ENCODE measurements at regions not wholly inside any gene's neighbourhood (a gene's known extent, or its start where the extent isn't known, plus 50 kb on each side); places are given as distances from the start of the nearest gene placed in this dataset.
"Not testable (repeated sequence)": the region's sequence is repeated elsewhere in the genome, so short reads cannot be mapped to it uniquely, and the experiment has no call there.

DNA sequence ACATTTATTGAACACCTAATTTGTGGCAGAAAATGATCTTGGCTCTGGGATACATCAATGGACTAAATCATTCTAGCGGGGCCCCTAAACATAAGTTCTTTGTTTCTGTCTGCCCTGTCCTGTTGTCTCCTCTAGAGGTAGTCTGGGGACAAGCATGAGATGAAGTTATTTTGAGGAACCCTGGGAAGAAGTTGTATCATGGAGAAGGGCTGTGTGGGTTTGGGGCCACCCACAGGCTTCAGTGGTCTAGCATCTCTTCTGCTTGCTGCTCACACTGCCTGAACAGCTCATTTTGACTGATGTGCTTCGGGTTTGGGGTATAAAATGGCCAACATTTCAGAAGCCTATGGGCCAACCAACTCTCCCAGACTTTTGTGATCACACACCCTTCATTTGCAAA lies 50.3 kb upstream of the OSBPL11 start:
- no peak for DNase-seq (ENCODE audit: low read depth in 2 of 2)

DNA sequence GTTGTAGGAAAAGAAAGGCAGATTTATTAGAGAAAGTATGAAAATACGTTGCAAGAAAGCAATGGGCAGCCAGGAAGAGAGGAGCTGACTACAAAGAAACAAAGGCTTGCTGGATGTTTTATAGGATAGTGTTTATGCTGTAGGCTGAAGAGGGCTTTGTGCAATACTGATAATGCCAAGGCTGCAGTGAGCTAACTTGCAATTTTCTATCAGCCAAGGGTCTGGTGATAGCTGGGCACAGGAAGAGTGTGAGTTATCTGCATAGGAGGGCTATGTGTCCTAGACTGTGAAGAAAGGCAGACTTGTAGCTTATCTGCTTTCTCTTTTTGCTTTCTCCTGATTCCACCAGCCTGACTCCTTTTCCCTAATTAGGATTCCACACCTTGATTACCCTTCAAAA lies 51.3 kb upstream of the OSBPL11 start:
- DNase-seq (ENCODE audit: low read depth in 2 of 2) = no peak

DNA sequence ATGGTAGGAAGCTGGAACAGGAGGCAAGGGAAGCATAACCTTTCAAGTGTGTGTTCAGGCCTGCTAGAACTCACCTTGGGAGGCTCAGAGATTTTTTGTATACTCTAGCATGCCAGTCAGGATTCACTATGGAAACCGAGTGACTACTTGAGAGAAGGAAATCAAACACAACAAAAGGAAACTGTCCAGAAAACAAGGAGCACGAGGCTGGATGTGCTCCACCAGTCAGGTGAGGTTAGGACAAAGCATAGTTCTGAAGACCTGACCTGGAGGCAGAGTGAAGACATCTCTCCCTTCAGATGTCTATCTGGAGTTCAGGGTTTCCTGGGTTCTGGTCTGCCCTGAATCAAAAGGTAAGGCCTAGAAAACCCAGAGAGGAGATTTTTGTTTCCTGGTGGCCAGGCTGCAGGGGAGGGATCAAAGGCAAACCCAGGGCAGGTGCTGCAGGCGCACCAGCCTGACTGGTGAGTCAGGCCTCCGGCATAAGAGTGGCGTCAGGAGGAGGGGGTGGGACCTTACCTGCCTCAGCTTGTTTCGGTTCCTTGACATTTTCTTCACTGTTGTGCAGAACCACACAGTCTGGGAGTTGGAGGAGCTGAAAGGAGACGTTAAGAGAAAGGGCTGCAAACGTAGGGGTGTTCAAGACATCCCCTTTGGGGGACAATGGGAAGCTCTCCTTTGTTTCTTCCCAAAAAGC lies 52.2 kb upstream of the OSBPL11 start:
- no peak for DNase-seq (ENCODE audit: low read depth in 2 of 2)

DNA sequence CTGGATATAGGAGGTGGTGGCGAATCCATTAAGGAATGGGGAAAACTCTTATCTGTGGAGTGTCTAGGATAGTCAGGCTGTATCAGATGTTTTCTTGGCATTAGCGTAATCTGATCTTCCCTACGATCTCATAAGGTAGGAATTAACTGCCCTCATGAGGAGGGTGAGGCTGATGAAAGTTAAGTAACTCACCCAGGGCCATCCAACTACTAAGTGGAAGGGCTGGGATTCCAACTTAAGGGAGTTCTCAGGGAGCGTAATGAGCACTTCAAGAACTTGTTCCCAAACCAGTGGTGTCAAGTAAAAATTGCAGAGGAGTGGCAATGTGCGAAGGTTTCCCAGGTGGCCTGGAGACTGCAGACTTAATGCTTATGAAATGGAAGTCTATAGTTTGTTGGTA lies 55.9 kb upstream of the OSBPL11 start:
- no peak for DNase-seq (ENCODE audit: low read depth in 2 of 2)

DNA sequence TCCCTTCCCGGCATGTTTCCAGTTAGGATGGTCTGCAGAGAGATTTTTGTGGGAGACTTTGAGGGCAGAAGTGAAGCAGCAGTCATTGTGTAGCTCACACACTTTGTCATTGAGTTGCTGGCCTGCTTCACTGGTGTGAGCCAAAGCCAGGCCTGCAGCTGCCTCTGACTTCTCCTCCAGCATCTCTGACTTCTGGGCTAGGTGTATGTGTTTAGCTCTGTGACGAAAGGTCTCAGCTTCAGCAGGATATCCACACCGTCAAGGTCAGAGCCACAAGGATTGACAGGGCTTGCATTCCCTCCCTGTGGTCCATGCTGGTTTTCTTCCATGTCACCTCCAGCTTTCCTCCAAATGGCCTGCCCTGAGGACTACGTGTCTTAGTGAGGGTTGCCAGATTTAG lies 57.1 kb upstream of the OSBPL11 start:
- DNase-seq (ENCODE audit: low read depth in 2 of 2) = no peak

DNA sequence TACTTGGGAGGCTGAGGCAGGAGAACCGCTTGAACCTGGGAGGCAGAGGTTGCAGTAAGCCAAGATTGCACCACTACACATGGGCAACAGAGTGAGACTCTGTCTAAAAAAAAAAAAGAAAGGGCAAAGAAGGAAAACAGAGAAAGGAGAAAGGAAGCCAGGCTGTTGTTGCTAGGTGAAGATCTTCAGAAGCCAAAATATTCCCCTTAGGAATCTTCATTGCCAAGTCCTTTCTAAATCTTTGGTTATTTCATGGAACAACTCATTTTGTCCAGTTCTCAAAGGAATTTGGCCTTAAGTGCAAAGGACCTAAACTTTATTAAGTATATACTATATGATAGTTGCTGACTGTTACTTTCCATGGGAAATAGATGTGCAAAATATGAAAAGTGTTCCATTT lies 59.2 kb upstream of the OSBPL11 start:
- DNase-seq (ENCODE audit: low read depth in 2 of 2) = no peak

DNA sequence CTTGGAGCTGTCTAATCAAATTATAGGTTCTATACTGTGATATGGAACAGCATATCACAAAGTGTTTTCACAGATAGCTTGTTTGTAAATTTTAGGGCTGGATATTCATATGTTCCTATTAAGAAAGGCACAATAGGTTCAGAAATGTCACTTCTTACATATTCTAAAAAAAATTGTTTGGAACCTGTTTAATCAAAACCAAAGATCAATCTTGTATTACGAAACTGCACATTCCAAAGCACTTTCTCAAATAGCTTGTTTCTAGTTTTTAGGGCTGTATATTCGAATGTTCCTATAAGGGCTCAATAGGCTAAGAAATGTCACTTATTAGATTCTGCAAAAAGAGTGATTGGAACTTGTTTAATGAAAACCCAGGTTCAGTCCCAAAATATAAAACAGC lies 67.4 kb upstream of the OSBPL11 start:
- DNase-seq (ENCODE audit: low read depth in 2 of 2) = no peak

DNA sequence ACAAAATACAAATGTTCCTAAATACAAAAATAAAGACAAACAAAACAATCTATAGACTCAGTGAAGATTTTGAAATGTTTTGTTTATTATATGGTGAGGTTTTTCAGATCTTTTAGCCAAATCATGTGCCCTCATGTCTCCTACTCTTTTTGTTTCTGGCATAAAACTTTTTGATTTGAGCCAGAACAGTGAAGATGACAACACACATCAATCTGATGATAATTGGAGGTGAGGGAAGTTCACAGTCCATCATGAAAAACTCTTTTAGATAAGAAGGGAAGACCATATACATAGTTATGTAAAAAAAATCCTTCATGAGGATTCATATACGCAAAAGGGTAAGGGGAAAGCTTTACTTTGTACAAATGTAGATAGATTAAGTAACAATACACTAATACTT lies 75.1 kb upstream of the OSBPL11 start:
- DNase-seq (ENCODE audit: low read depth in 2 of 2) = no peak

DNA sequence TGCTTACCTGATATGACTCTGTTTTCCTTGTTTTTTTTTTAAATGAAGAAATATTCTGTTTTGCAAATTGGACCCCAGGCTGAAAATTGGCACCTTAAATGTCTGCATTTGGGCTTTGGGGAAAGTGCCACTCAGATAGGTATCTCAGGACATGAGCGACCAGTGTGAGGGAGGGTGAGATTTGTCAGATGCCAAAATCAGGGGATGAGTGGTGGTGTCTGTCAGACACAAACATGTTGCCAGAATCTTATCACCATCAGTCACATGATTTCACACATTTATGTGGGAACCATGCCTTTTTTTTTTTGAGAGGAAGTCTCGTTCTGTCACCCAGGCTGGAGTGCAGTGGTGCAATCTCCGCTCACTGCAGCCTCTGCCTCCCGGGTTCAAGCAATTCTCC lies 75.6 kb upstream of the OSBPL11 start:
- no peak for DNase-seq (ENCODE audit: low read depth in 2 of 2)

DNA sequence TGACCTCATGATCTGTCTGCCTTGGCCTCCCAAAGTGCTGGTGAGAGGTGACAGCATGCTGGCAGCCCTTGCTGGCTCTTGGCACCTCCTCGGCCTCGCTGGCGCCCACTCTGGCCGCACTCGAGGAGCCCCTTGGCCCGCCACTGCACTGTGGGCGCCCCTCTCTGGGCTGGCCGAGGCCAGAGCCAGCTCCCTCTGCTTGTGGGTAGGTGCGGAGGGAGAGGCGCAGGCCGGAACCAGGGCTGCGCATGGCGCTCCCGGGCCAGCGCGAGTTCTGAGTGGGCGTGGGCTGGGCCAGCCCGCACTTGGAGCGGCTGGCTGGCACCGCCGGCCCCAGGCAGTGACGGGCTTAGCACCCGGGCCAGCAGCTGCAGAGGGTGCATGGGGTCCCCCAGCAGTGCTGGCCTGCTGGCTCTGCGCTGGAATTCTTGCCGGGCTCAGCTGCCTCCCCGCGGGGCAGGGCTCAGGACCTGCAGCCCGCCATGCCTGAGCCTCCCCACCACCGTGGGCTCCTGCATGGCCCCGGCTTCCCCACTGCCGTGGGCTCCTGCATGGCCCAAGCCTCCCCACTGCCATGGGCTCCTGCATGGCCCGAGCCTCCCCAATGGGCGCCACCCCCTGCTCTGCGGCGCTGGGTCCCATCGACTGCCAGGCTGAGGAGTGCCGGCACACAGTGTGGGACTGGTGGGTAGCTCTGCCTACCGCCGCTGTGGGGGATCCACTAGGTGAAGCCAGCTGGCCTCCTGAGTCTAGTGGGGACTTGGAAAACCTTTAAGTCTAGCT lies 76.4 kb upstream of the OSBPL11 start:
- DNase-seq (ENCODE audit: low read depth in 2 of 2) = no peak

DNA sequence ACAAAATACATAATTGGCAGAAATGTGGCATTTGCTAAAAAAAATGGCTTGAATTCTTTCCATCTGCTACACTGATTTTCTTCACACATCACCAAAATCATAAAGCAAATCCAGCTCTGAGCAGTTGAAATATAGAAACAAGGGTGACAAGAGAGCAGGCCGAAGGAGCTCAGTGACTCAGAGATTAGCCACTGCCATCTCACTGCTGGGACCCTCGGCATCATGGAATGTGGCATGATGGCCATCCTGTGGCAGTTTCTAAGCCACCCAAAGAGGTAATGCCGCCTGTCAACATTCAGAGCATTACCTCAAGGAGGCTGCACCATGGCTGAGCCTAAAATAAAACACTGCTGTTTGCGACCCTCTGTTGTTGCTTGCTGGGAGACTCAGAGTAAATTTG lies 80.5 kb upstream of the OSBPL11 start:
- DNase-seq (ENCODE audit: low read depth in 2 of 2) = no peak

DNA sequence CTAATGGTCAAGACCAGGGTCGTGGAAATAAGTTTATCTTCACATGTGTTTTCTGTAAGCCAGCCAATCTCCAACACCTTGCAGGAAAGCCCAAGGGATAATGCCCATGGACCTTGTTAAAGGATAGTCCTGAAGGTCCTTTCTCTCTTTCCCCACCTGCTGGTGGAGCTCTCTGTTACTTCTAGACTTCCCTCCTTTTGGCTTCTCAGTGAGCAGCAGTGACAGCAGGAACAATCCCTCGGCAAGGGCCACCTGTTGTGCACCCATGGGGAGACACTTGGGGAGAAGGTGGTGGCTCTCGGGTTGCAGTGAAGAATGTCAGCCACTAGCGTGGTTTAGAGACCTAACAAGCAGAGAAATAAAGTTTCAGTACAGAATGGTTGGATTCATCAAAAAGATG lies 84.0 kb upstream of the OSBPL11 start:
- no peak for DNase-seq (ENCODE audit: low read depth in 2 of 2)

DNA sequence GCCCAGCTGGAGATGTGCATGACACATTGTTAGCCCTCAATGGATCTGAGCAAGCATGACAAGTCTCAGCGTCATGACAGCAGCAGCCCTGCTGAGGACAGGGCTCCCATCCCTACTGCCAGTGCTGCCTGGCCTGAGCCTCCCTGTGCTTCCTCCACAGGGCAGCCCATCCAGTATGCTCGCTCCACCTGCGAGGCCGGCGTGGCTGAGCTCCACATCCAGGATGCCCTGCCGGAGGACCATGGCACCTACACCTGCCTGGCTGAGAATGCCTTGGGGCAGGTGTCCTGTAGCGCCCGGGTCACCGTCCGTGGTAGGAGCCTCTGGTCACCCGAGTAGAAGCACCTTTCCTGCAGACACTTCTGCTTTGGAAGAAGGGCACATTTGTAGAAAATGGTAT lies 85.8 kb upstream of the OSBPL11 start:
- DNase-seq (ENCODE audit: low read depth in 2 of 2) = no peak

DNA sequence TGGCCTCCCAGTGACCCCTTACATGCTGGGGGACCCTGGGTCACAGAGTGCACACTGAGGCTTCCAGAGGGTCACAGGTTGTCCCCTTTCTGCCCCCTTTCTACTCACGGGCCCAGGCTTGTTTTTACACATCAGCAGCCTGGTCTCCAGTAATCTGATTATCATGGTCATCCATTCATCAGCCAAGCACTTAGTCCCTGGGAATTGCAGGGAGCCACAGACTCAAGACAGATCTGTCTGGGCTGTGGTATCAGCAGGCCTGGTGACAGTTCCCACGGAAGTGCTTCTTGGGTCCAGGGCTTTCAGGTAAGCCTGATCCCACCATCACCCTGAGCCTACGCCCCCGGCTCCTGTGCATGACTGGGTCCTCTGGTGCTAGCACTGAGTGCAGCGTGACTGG lies 86.6 kb upstream of the OSBPL11 start:
- DNase-seq (ENCODE audit: low read depth in 2 of 2) = not testable (repeated sequence)

DNA sequence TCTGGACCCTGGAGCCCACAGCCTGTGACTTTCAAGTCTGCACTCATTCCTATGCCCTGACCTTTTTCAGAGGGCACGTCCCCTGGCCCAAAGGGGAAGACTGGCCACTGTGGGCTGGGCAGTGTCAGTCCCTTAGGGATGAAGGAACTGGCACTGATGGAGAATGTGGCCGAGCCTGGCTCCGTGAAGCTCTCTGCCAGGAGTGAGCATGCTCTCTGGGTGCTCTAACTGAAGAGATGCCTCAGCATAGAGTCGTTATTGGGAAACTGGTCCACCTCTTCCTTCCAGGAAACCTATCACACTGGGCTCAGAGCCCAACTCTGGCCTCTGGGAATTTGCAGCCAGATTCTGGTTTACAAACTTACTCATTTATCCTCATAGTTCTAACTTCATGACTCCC lies 87.3 kb upstream of the OSBPL11 start:
- not testable (repeated sequence) for DNase-seq (ENCODE audit: low read depth in 2 of 2)

DNA sequence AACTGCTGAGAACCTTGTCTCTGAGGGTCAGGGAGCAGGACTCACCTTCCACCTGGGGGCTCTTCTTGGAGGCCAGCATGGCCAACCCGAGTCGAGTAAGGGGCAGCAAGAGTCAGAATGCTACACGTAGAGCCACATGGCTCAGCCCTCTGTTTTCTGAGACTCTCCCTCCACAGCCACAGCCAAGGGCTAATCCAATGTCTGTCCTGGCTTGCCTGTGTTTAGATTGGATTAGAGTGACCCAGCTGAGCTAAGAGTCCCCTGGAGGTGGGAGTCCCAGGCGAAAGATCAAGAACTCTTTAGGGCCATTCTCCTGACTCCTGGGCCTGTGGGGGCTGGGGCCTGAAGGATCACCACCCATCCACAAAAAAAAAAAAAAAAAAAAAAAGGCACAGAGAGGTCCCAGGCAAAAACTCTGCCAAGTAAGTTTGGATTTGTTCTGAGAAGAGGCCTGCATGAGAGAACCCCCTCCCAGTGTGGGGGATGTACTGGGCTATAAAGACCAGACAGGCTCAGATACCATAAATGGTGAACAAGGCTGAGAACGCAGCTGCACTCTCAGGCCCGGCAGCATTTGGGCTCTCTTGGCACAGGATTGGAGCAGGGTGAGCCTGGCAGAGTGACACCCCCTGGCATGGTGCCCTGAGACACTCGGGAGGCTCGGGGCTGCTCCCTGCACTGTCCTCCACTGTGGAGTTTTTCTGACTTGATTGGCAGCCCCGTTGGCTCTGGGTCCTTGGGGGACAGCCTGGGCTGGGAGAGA lies 88.0 kb upstream of the OSBPL11 start:
- no peak for DNase-seq (ENCODE audit: low read depth in 2 of 2)

DNA sequence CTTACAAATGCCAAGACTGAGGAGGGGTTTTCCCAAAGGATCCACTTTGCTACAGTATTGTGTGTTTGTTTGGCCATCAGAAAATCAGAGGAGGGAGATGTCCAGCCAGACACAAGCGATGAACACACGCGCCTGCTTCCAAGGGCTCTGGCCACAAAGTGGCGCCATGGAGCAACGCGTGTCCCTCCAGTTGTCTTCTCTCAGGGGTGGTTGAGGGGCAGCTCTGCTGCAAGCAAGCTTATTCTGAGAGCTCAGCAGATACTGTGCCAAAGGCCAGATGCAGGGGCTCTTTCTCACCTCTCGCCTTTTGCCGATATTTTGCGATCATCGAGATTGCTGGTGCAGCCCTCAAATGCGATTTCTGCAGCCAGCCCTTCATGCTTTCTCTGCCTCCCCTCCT lies 88.9 kb upstream of the OSBPL11 start:
- DNase-seq (ENCODE audit: low read depth in 2 of 2) = no peak

DNA sequence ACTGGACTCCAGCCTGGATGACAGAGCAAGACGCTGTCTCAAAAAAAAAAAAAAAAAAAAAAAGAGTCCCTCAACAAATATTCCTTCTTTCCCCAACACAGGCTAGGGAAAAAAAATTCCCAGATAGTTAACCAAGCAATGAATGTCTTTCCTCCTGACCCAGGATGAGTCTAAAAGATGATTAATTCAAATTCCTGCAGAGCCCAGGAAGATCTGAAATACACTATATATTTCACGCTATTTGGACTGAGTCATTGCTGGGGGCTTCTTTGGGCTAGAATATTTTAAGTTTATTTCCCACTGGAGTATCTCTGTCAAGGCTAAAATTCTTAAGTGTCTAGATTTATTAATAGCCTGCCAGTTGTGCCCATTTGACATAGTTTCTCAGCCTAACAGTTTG lies 90.4 kb upstream of the OSBPL11 start:
- not testable (repeated sequence) for DNase-seq (ENCODE audit: low read depth in 2 of 2)

DNA sequence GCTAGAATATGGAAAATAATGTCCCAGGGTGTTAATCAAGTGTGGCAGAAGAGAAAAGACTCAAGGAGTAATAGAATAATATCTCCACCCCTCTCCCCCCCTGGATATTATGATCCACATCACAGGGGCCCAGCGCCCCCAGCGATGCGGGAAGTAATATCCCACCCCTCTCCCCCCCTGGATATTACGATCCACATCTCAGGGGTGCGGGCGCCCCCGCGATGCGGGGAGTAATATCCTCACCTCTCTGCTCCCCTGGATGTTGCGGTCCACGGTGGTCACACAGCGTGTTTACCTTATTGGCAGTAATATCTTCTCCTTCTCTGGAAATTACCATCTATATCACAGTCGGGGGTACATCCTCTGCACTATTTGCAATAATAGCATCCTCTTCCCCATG lies 97.1 kb upstream of the OSBPL11 start:
- DNase-seq (ENCODE audit: low read depth in 2 of 2) = no peak

DNA sequence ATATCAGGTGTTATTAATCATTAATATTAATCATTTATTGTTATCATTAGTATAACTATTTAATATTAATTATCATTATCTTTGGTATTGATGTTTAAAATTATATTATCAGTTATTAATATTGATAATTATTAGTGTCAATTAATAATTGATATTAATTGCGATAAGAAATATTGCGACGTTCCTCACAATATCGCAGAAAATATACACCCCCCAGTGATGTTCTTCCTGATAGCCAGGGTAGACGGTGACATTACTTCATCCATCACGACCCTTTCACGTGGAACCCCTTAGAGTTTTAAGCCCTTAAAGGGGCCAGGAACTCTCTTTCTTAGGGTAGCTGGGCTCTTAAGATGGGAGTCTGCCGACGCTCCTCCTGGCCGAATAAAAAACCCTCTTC lies 98.6 kb upstream of the OSBPL11 start:
- DNase-seq (ENCODE audit: low read depth in 2 of 2) = no peak

DNA sequence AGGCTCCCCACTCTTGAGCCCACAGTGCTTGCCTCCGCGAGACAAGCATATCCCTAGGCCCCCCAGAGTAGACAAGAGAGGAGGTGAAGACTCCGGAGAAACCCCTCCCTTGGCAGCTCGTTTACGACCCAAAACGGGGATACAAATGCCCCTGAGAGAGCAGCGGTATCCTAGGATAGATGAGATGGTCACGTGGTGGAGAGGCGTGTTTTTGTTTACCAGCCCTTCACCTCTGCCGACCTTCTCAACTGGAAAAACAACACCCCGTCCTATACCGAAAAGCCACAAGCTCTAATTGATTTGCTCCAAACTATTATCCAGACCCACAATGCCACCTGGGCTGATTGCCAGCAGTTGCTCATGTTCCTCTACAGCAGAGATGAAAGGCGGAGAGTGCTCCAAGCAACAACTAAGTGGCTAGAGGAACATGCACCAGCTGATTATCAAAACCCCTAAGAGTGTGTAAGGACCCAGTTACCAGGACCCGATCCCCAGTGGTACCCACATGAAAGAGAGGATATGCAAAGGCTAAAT lies 99.5 kb upstream of the OSBPL11 start:
- no peak for DNase-seq (ENCODE audit: low read depth in 2 of 2)

DNA sequence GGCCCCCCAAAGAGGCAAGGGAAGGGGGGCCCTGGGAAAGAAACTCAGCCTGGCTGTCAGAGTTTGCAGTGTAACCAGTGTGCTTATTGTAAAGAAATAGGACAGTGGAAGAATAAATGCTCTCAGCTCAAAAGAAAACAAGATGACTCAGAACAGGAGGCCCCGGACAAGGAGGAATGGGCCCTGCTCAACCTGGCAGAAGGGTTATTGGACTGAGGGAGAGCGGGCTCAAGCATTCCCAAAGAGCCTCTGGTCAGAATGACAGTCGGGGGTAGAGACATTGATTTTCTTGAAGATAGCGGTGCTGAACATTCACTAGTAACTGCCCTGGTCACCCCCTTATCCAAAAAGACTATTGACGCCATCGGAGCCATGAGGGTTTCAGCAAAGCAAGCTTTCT lies 100.4 kb upstream of the OSBPL11 start:
- no peak for DNase-seq (ENCODE audit: low read depth in 2 of 2)

DNA sequence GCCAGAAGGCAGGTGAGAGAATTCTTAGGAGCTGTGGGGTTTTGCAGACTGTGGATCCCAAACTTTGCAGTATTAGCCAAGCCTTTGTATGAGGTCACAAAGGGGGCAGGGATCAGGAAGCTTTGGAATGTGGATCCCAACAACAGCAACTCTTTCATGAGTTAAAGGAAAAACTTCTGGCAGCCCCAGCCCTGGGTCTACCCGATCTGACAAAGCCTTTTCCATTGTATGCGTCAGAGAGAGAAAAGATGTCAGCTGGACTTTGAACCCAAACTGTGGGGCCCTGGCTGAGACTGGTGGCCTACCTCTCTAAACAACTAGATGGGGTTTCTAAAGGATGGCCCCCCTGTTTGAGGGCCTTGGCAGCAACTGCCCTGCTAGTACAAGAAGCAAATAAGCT lies 101.8 kb upstream of the OSBPL11 start:
- not testable (repeated sequence) for DNase-seq (ENCODE audit: low read depth in 2 of 2)

Measured in stimulated activated CD4-positive, alpha-beta T cell treated with anti-CD3 and anti-CD28 coated beads, Interleukin-4, amount 100 ng/mL, for 48 hours (primary cell).